ENCODE measurements at regions not wholly inside any gene's neighbourhood (a gene's known extent, or its start where the extent isn't known, plus 50 kb on each side); places are given as distances from the start of the nearest gene placed in this dataset.

DNA sequence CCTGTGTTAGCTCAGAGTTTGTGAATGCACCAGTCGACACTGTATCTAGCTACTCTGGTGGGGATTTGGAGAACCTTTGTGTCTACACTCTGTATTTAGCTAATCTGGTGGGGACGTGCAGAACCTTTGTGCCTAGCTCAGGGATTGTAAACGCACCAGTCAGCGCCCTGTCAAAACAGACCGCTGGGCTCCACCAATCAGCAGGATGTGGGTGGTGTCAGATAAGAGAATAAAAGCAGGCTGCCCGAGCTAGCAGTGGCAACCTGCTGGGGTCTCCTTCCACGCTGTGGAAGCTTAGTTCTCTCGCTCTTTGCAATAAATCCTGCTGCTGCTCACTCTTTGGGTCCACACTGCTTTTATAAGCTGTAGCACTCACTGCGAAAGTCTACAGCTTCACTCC lies 324.2 kb downstream of the RAD51AP2 start:
- TF ChIP-seq, protein P1, sequence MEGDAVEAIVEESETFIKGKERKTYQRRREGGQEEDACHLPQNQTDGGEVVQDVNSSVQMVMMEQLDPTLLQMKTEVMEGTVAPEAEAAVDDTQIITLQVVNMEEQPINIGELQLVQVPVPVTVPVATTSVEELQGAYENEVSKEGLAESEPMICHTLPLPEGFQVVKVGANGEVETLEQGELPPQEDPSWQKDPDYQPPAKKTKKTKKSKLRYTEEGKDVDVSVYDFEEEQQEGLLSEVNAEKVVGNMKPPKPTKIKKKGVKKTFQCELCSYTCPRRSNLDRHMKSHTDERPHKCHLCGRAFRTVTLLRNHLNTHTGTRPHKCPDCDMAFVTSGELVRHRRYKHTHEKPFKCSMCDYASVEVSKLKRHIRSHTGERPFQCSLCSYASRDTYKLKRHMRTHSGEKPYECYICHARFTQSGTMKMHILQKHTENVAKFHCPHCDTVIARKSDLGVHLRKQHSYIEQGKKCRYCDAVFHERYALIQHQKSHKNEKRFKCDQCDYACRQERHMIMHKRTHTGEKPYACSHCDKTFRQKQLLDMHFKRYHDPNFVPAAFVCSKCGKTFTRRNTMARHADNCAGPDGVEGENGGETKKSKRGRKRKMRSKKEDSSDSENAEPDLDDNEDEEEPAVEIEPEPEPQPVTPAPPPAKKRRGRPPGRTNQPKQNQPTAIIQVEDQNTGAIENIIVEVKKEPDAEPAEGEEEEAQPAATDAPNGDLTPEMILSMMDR (IDR thresholded peaks at IDR 0.05; ENCODE audit: insufficient read depth, low read depth, low read length): no peak
- TF ChIP-seq EZH2 (IDR thresholded peaks at IDR 0.05; ENCODE audit: insufficient read depth, low read length): no peak
